HG03520 (cell line): ENCODE measurements at regions not wholly inside any gene's neighbourhood (a gene's known extent, or its start where the extent isn't known, plus 50 kb on each side); places are given as distances from the start of the nearest gene placed in this dataset.

Experiments used
- ATAC-seq: cut with Tn5 transposase; IDR thresholded peaks from one replicate; pipeline ENCODE4 v1.9.1; 2021; ENCODE audit warnings: mild to moderate bottlenecking, moderate library complexity; ENCODE audit not compliant: unreplicated experiment

DNA sequence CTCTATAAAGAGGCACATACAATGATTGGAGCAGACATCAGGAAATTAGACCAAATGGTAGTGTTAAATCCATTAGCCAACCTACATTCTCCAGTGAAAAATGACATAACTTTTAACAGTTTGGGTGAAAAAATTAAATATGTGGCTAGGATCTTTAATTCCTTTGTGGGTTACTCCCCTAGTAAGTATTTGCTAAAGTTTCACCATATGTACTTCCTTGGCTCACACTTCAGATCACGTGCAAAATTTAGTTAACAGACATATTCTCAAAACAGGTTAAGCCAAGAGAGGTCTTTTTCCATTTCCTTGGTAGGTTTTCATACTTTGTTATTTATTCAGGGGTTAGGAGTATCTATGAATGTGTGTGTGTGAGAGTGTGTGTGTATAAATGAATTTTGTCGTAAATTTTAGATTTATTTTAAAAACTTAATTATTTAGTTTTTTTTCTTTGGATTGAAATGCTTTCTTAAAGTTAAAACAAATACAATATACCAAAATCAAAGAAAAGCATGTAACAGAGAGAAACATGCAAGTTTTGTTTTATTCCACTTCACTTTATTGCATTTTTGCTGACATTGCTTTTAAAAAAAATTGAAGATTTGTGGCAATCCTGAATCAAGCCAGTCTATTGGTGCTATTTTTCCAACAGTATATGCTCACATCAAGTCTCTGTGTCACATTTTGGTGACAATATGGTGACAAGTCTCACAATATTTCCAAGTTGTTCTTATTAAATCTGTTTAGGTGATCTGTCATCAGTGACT, 258.7 kb downstream of the FLRT2 start:
- no peak for ATAC-seq

DNA sequence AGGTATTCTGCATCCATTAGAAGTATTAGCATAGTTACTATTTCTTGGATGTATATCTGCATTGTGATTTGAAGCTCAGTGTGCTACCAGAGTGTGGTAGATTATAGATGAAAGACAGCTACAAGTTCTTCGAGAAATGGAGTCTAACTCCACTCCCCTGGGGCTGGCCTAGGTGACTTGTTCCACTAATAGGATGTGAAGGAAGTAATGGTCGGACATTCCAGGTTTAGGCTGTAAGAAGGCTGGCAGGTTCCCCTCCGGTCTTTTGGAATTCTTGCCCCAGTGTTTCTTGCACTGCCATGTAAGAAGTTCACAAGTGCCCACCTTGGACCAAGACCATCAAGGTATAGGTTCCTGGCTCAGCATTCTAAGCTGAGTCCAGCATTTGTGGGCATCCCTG, 236.4 kb downstream of the FLRT2 start:
- ATAC-seq = no peak

DNA sequence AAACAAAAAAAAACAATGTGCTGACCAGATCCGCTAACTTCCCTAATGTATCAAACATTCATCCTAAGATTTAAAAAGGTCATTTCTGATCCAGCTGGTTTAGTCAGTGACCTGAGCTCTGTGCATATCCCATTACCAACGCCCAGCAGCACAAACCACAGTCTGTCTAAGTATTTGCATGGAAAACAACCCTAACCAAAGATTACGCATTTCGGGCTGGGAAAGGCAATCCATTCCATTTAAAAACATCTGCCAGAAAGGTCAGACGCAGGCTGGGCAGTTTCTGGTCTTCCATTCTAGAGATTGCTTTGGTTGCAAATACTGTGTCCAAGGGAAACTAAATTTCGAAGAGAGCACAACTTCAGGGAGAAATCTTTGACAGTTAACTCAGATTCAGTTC, 234.9 kb downstream of the FLRT2 start:
- no peak for ATAC-seq

DNA sequence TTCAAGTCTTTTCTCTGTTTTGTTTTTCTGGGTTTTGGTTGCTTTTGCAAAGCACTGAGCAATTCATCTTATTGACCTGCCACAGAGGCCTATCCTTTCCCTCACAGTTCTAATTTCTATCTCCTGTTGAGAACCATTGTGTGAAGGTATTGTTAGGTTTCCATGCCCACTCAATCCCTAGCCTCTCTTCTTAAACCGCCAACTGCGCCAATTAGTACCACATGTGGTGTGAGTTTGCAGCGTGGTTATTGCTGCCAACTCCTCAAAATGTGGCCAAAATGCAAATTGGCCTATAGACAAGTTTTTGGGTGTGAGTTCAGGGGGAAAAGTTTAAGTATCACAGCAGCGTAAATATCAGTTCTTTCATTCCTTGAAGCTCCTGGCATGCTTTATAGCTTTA, 232.6 kb downstream of the FLRT2 start:
- ATAC-seq = no peak

DNA sequence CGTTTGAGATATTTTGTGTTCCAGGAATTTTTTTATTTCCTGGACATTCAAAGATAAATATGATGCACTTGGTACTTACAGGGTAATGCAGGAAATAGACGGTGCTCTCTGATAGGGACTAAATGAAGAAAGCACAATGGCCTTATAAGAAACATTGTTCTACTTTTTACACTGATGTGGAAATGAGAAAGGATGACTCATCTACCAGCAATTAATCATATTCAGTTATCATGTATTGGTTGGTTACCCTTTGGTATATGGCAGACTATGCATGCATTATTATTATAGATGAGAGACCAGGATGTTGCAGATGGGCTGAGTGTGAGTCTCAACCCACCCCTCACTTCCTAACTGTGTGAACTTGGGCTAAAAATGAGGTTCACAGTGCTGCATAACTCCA, 222.2 kb downstream of the FLRT2 start:
- ATAC-seq = no peak

DNA sequence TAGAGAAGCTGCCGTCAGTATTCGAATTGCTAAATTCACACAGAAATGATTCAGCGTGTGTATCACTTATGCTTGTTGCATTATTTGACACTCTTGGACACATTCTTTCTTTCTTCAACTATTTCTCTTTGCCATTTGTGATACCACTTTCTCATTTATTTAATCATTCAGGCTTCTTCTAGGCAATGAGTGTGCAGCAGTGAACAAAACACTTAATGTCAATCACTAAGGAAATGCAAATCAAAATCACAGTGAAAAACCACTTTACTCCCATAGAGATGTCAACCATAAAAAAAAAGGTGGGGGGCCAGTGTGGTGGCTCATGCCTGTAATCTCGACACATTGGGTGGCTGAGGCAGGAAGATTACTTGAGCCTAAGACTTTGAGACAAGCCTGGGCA, 214.6 kb downstream of the FLRT2 start:
- ATAC-seq = no peak

DNA sequence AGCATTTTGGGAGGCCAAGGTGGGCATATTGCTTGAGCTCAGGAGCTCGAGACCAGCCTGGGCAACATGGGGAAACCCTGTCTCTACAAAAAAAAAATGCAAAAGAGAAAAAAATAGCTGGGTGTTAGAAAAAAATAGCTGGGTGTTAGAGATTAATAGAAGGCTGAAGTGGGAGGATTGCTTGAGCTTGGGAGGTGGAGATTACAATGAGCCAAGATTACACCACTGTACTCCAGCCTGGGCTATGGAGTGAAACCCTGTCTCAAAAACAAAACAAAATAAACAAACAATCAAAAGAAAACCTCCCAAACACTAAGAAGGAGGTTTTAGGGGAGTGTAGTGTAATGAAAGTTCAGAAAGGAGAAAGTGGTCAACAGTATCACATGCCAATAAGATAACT, 202.1 kb downstream of the FLRT2 start:
- no peak for ATAC-seq

DNA sequence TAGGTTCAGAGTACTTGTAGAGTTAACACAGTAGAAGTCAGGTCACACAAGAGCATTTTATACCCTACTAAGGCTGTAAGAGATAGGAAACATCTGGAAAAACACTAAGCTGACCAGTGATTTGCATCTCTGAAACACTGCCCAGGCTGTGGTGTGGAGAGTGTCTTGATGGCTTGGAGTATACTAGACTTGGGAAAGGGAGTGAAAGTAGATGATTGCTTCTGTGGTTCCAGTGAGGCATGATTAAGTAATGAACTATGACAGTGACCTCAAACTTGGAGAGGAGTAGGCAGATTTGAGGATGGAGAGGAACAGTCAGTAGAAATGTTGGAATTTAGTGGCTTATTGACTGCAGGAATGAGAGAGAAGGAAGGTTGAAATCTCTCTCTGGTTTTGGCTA, 201.2 kb downstream of the FLRT2 start:
- no peak for ATAC-seq

DNA sequence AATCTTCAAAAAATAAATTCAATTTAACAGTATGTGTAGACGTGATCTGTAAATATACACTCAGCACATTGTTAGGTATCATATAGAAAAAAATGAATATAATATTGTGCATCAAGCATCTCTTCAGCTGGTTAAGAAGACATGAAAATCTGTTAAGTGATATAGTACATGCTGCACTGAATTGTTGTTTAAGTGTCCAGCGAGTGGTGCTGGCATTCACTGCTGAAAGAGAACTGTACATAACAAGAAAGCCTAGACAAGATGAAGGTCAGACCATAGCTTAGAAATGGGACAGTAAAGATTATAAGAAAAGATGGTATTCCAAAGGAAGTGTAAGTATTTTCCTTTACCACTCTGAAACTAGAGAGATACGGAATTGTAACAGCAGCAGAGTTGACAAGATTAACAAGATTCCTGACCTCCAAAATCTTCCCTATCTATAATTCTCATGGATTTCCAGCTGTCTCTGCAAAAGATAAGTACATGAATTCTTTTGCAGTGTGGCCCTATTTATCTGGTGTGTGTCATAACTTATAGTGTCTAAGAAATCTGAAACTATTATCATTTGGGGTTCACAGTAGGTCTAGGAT, 198.6 kb downstream of the FLRT2 start:
- ATAC-seq = no peak

DNA sequence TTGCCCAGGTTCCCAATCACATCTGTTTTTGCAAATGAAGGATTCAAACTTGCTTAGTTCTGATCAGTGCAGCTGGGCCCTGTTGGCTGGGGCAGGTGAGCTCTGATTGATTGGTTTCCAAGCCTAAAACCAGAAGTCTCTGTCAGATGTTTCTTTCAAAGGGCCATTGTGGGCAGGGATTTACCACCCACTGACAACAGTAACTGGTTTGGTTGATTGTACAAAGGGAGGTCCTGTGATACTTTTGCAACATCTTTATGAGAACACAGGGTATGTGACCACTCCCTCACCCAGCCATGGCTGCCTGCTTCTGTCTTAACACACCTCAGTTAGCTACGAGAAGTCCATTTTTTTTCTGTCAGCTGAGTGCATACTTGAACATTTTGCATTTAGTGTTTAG, 184.1 kb downstream of the FLRT2 start:
- no peak for ATAC-seq

DNA sequence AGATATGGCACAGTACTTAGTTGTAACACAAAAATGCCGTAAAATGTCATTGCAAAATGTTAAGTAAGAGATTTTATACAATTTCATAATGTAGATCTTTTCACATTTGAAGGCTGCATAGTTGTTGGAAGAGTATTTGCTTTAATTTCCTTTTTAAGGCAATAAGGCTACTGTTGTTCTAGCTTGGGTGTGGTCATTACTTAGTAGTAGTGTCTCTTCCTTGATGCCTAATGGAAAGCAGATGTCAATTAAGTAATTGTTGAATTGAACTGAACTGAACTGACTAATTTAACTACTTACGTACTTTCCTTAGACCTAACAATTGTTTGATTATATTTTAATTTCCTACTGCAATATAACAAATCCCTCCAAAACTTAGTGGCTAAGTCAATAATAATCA, 181.7 kb downstream of the FLRT2 start:
- no peak for ATAC-seq
